ENCODE measurements at regions not wholly inside any gene's neighbourhood (a gene's known extent, or its start where the extent isn't known, plus 50 kb on each side); places are given as distances from the start of the nearest gene placed in this dataset.

GRCh38 chr4:159047478-159048165, 55.3 kb upstream of the RAPGEF2 start:
- no peak overlapping the region for H3K4me3 ChIP-seq (ENCODE audit: low read length)
- H3K27me3 ChIP-seq (ENCODE audit: control insufficient read depth, insufficient read depth, low read length) = no peaks in the 10 kb centered on the region
- no peak for DNase-seq (ENCODE audit: low read depth, low spot score)
- H3K36me3 ChIP-seq (ENCODE audit: control insufficient read depth, insufficient read depth, low read length) = no peaks in the 10 kb centered on the region
- no peaks in the 10 kb centered on the region for H3K9me3 ChIP-seq (ENCODE audit: control insufficient read depth, insufficient read depth, low read length)
- no peak overlapping the region for H3K27ac ChIP-seq (ENCODE audit: low read length)
- no CpG with 5 or more reads among the region's 7 CpGs for WGBS (ENCODE audit: insufficient coverage, insufficient read length)
- peaks cover 6% of the 10 kb centered on the region; the same call in 1 of the 2 replicates for H3K4me1 ChIP-seq (ENCODE audit: control insufficient read depth, insufficient read depth, low read length)

- Histone ChIP-seq H3K27me3 (ENCODE audit: control insufficient read depth, insufficient read depth, low read length) (no peaks in the 10 kb centered on the region), H3K36me3 (ENCODE audit: control insufficient read depth, insufficient read depth, low read length) (no peaks in the 10 kb centered on the region), H3K27ac (ENCODE audit: low read length) (no peak overlapping the region), H3K4me3 (ENCODE audit: low read length) (no peak overlapping the region), H3K9me3 (ENCODE audit: control insufficient read depth, insufficient read depth, low read length) (no peaks in the 10 kb centered on the region), H3K4me1 (ENCODE audit: control insufficient read depth, insufficient read depth, low read length) (peaks cover 6% of the 10 kb centered on the region; the same call in 1 of the 2 replicates)
- DNase-seq (ENCODE audit: low read depth, low spot score) = no peak
- no CpG with 5 or more reads among the region's 16 CpGs for WGBS (ENCODE audit: insufficient coverage, insufficient read length)
Measured at GRCh38 chr4:159048166-159048886, 54.6 kb upstream of the RAPGEF2 start.

- Histone ChIP-seq H3K9me3 (ENCODE audit: control insufficient read depth, insufficient read depth, low read length) (no peaks in the 10 kb centered on the region), H3K4me3 (ENCODE audit: low read length) (no peak overlapping the region), H3K4me1 (ENCODE audit: control insufficient read depth, insufficient read depth, low read length) (peaks cover 6% of the 10 kb centered on the region; the same call in 1 of the 2 replicates), H3K36me3 (ENCODE audit: control insufficient read depth, insufficient read depth, low read length) (no peaks in the 10 kb centered on the region), H3K27me3 (ENCODE audit: control insufficient read depth, insufficient read depth, low read length) (no peaks in the 10 kb centered on the region), H3K27ac (ENCODE audit: low read length) (no peak overlapping the region)
- WGBS (ENCODE audit: insufficient coverage, insufficient read length) = no CpG with 5 or more reads among the region's 2 CpGs
- no peak for DNase-seq (ENCODE audit: low read depth, low spot score)
Measured at GRCh38 chr4:159049780-159050375, 53.0 kb upstream of the RAPGEF2 start.

- Histone ChIP-seq H3K4me3 (ENCODE audit: low read length) (no peak overlapping the region), H3K27me3 (ENCODE audit: control insufficient read depth, insufficient read depth, low read length) (no peaks in the 10 kb centered on the region), H3K27ac (ENCODE audit: low read length) (no peak overlapping the region), H3K9me3 (ENCODE audit: control insufficient read depth, insufficient read depth, low read length) (no peaks in the 10 kb centered on the region), H3K36me3 (ENCODE audit: control insufficient read depth, insufficient read depth, low read length) (no peaks in the 10 kb centered on the region), H3K4me1 (ENCODE audit: control insufficient read depth, insufficient read depth, low read length) (peaks cover 6% of the 10 kb centered on the region; the same call in 1 of the 2 replicates)
- no CpG with 5 or more reads among the region's 7 CpGs for WGBS (ENCODE audit: insufficient coverage, insufficient read length)
- no peak for DNase-seq (ENCODE audit: low read depth, low spot score)
Measured at GRCh38 chr4:159051245-159052071, 51.4 kb upstream of the RAPGEF2 start.

GRCh38 chr4:159052315-159052714, 50.6 kb upstream of the RAPGEF2 start:
- Histone ChIP-seq H3K4me3 (ENCODE audit: low read length) (no peak overlapping the region), H3K27ac (ENCODE audit: low read length) (no peak overlapping the region), H3K27me3 (ENCODE audit: control insufficient read depth, insufficient read depth, low read length) (no peaks in the 10 kb centered on the region), H3K4me1 (ENCODE audit: control insufficient read depth, insufficient read depth, low read length) (peaks cover 6% of the 10 kb centered on the region; the same call in 1 of the 2 replicates), H3K9me3 (ENCODE audit: control insufficient read depth, insufficient read depth, low read length) (no peaks in the 10 kb centered on the region), H3K36me3 (ENCODE audit: control insufficient read depth, insufficient read depth, low read length) (no peaks in the 10 kb centered on the region)
- no peak for DNase-seq (ENCODE audit: low read depth, low spot score)
- WGBS (ENCODE audit: insufficient coverage, insufficient read length) = no CpG with 5 or more reads among the region's 6 CpGs

Data from iPS DF 6.9 (cell line).